AG09319 (cell line): ENCODE measurements at regions not wholly inside any gene's neighbourhood (a gene's known extent, or its start where the extent isn't known, plus 50 kb on each side); places are given as distances from the start of the nearest gene placed in this dataset.

Experiments used
- DNase-seq: peaks from one replicate; pipeline ENCODE4 v3.0.0-alpha.2; 2010; ENCODE audit warnings: low read depth; ENCODE audit errors: extremely low read depth
- CTCF ChIP-seq: IDR thresholded peaks from 2 replicates; pipeline ENCODE4 v1.5.1; 2011; ENCODE audit warnings: low read depth, mild to moderate bottlenecking, inconsistent platforms, low read length, moderate library complexity

GRCh38 chr13:27014406-27015359 is 156.9 kb downstream of the USP12 start:
- TF ChIP-seq CTCF: no peak

GRCh38 chr13:27012482-27013197 is 159.0 kb downstream of the USP12 start:
- no peak for DNase-seq
- TF ChIP-seq CTCF: no peak

More at GRCh38 chr13:27014406-27015359, 156.9 kb downstream of the USP12 start:
- no peak for DNase-seq

GRCh38 chr13:27011661-27012060 is 159.9 kb downstream of the USP12 start:
- no peak for DNase-seq
- TF ChIP-seq CTCF: no peak

GRCh38 chr13:27008733-27009132 is 162.9 kb downstream of the USP12 start:
- TF ChIP-seq CTCF: no peak
- no peak for DNase-seq

- DNase-seq: no peak
- TF ChIP-seq CTCF: no peak
Observed at GRCh38 chr13:27007166-27007565, 164.4 kb downstream of the USP12 start.

- no peak for DNase-seq
- TF ChIP-seq CTCF: no peak; the same call in 1 of the 2 replicates
Observed at GRCh38 chr13:27006519-27007161, 165.0 kb downstream of the USP12 start.
